ENCODE measurements at regions not wholly inside any gene's neighbourhood (a gene's known extent, or its start where the extent isn't known, plus 50 kb on each side); places are given as distances from the start of the nearest gene placed in this dataset.
"Not testable (repeated sequence)": the region's sequence is repeated elsewhere in the genome, so short reads cannot be mapped to it uniquely, and the experiment has no call there.

- not testable (repeated sequence) for TF ChIP-seq EZH2 (IDR thresholded peaks at IDR 0.05; ENCODE audit: insufficient read depth, poor library complexity, severe bottlenecking); EZH2phosphoT487 (IDR thresholded peaks at IDR 0.05; ENCODE audit: insufficient read depth, low read depth)
These were observed 158.0 kb downstream of the MREG start for GRCh38 chr2:215855308-215855707.
